HEK293T (cell line): ENCODE measurements at regions not wholly inside any gene's neighbourhood (a gene's known extent, or its start where the extent isn't known, plus 50 kb on each side); places are given as distances from the start of the nearest gene placed in this dataset.

Source experiments
- ARNT ChIP-seq: fragments of 450-650 bp; IDR thresholded peaks from 2 replicates; pipeline ENCODE4 v1.6.1; 2017; ENCODE audit warnings: mild to moderate bottlenecking
- BHLHE40 ChIP-seq: fragments of 450-650 bp; IDR thresholded peaks from 2 replicates; pipeline ENCODE4 v1.6.1; 2016; ENCODE audit warnings: mild to moderate bottlenecking, moderate library complexity, borderline replicate concordance
- FOXA1 ChIP-seq: fragments of 450-650 bp; IDR thresholded peaks from 2 replicates; pipeline ENCODE4 v1.6.1; 2016; ENCODE audit warnings: mild to moderate bottlenecking
- FOXK2 ChIP-seq: fragments of 450-650 bp; IDR thresholded peaks from 2 replicates; pipeline ENCODE4 v1.6.1; 2016; ENCODE audit warnings: mild to moderate bottlenecking
- FOXM1 ChIP-seq: fragments of 450-650 bp; IDR thresholded peaks from 2 replicates; pipeline ENCODE4 v1.6.1; 2017; ENCODE audit warnings: mild to moderate bottlenecking, borderline replicate concordance
- HDGF ChIP-seq: fragments of 450-650 bp; IDR thresholded peaks from 2 replicates; pipeline ENCODE4 v1.6.1; 2017; ENCODE audit warnings: antibody characterized with exemption, borderline replicate concordance
- SP1 ChIP-seq: fragments of 450-650 bp; IDR thresholded peaks from 2 replicates; pipeline ENCODE4 v1.6.1; 2017
- SUZ12 ChIP-seq: fragments of 450-650 bp; IDR thresholded peaks from 2 replicates; pipeline ENCODE4 v1.6.1; 2016; ENCODE audit warnings: mild to moderate bottlenecking
- TF ChIP-seq, protein P1 (sequence below): fragments of 450-650 bp; IDR thresholded peaks from 2 replicates; pipeline ENCODE4 v1.6.1; 2016

DNA sequence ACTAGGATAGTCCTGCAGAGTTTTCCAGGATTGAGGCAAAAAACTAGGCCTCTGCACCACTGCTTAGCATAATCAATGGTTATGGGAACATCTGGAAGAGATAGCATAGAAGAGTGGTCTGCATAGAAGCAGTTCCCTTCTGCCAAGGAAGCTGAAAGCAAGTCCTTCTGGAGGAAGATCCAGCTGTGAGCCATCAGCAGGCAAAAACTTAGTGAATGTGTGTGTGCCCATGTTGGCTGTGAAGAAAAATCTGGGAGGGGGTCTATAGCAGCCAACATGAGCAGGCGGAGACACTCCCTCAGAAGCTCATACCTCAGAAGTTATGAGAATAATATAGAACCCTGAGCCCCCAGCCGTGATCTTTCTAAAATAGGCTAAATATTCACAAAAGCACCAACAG lies 228.1 kb upstream of the STEAP1 start:
- TF ChIP-seq ARNT (no peak), BHLHE40 (no peak), HDGF (no peak), FOXK2 (no peak), SUZ12 (no peak), FOXA1 (no peak), FOXM1 (no peak), SP1 (no peak)
- TF ChIP-seq, protein P1, sequence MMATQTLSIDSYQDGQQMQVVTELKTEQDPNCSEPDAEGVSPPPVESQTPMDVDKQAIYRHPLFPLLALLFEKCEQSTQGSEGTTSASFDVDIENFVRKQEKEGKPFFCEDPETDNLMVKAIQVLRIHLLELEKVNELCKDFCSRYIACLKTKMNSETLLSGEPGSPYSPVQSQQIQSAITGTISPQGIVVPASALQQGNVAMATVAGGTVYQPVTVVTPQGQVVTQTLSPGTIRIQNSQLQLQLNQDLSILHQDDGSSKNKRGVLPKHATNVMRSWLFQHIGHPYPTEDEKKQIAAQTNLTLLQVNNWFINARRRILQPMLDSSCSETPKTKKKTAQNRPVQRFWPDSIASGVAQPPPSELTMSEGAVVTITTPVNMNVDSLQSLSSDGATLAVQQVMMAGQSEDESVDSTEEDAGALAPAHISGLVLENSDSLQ = no peak
